ENCODE measurements at regions not wholly inside any gene's neighbourhood (a gene's known extent, or its start where the extent isn't known, plus 50 kb on each side); places are given as distances from the start of the nearest gene placed in this dataset.

DNA sequence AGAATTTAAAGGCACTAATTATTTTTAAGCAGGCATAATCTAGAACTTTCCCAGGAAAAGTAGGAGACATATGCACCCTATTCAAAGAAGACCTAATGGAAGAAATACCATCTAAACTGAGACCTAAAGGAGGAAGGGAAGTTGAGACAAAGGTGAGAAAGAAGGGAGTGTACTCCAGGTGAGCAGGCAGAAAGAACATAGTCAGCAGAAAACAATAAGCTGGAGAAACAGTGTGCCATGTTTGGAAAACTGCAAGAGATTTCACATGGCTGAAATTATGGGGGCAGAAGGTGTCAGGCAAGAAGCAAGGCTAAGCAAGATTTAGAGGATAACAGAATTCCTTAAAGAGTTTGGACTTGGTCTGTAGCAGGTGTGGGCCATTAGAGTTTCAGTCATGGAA, 167.0 kb upstream of the USP25 start:
- no peak overlapping the region for H3K18ac ChIP-seq (ENCODE audit: insufficient read length, low read depth, low read length)
- H3K4ac ChIP-seq (ENCODE audit: low read depth, low read length) = no peak overlapping the region
- no peak overlapping the region for H4K5ac ChIP-seq (ENCODE audit: insufficient read length, low read depth, low read length)
- H3K27ac ChIP-seq (ENCODE audit: insufficient read length, low read depth, low read length) = no peak overlapping the region
- no peaks in the 10 kb centered on the region for H3K27me3 Mint-ChIP-seq (ENCODE audit: low read depth)
- no peak overlapping the region for H3T11ph ChIP-seq (ENCODE audit: low read length)
- H3K9ac ChIP-seq (ENCODE audit: extremely low read depth, insufficient read length, low read length) = no peak overlapping the region
- H3K4me1 Mint-ChIP-seq = peaks cover 26 to 32% of the 10 kb centered on the region in 2 experiments
- H2BK15ac ChIP-seq (ENCODE audit: low read depth, low read length) = no peak overlapping the region
- H2BK5ac ChIP-seq (ENCODE audit: insufficient read length, low read length) = no peak overlapping the region
- no peaks in the 10 kb centered on the region for H3K23me2 ChIP-seq (ENCODE audit: insufficient read length, low read depth, low read length, poor library complexity, severe bottlenecking)
- H2BK20ac ChIP-seq (ENCODE audit: low read depth, low read length, poor library complexity, severe bottlenecking) = no peak overlapping the region
- no peaks in the 10 kb centered on the region for H3K79me2 ChIP-seq (ENCODE audit: insufficient read depth, low read length)
- no peak overlapping the region for H3K27ac Mint-ChIP-seq
- H3K4me2 ChIP-seq (ENCODE audit: insufficient read depth, insufficient read length, low read length) = no peak overlapping the region
- no peaks in the 10 kb centered on the region for H3K27me3 ChIP-seq (ENCODE audit: insufficient read depth, low read length)
- no peak overlapping the region for H2BK120ac ChIP-seq (ENCODE audit: low read depth, low read length, poor library complexity, severe bottlenecking)
- no peak overlapping the region for H2AK5ac ChIP-seq (ENCODE audit: insufficient read length, low read length)
- no peaks in the 10 kb centered on the region for H3K79me1 ChIP-seq (ENCODE audit: insufficient read depth, low read depth, low read length, poor library complexity, severe bottlenecking)
- no peak overlapping the region for H3K4me3 Mint-ChIP-seq
- no peak overlapping the region for H3K14ac ChIP-seq (ENCODE audit: insufficient read depth, low read length)
- peaks cover 11% of the 10 kb centered on the region; the same call in 1 of the 2 replicates for H3K4me1 ChIP-seq (ENCODE audit: insufficient read depth, low read length)
- no peak overlapping the region for H3K56ac ChIP-seq (ENCODE audit: insufficient read length, low read depth, low read length)
- H2AFZ ChIP-seq (ENCODE audit: low read length) = no peak overlapping the region
- no peaks in the 10 kb centered on the region for H4K20me1 ChIP-seq (ENCODE audit: control insufficient read depth, insufficient read depth, insufficient read length)
- H2BK12ac ChIP-seq (ENCODE audit: insufficient read length, low read depth, low read length) = no peak overlapping the region
- H4K91ac ChIP-seq (ENCODE audit: insufficient read length, low read depth, low read length) = no peak overlapping the region
- no peak overlapping the region for H4K8ac ChIP-seq (replicated peaks; ENCODE audit: insufficient read length, low read depth, low read length)
- peaks cover 0 to 2% of the 10 kb centered on the region in 2 experiments; a peak in 2 of 5 replicates for H3K9me3 Mint-ChIP-seq
- TF ChIP-seq, protein P1, sequence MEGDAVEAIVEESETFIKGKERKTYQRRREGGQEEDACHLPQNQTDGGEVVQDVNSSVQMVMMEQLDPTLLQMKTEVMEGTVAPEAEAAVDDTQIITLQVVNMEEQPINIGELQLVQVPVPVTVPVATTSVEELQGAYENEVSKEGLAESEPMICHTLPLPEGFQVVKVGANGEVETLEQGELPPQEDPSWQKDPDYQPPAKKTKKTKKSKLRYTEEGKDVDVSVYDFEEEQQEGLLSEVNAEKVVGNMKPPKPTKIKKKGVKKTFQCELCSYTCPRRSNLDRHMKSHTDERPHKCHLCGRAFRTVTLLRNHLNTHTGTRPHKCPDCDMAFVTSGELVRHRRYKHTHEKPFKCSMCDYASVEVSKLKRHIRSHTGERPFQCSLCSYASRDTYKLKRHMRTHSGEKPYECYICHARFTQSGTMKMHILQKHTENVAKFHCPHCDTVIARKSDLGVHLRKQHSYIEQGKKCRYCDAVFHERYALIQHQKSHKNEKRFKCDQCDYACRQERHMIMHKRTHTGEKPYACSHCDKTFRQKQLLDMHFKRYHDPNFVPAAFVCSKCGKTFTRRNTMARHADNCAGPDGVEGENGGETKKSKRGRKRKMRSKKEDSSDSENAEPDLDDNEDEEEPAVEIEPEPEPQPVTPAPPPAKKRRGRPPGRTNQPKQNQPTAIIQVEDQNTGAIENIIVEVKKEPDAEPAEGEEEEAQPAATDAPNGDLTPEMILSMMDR (conservative IDR thresholded peaks at IDR 0.05) = no peak
- no peak overlapping the region for H3K23ac ChIP-seq (ENCODE audit: insufficient read length, low read depth, low read length)
- H3K9me3 ChIP-seq (ENCODE audit: control insufficient read depth, low read depth, low read length) = no peaks in the 10 kb centered on the region
- H3K36me3 Mint-ChIP-seq (ENCODE audit: insufficient read depth in 1 of 3, low read depth in 3 of 3) = peaks cover 0 to 7% (median 0%) of the 10 kb centered on the region in 3 experiments; a peak in 2 of 7 replicates
- DNase-seq = no peak
